ENCODE measurements at regions not wholly inside any gene's neighbourhood (a gene's known extent, or its start where the extent isn't known, plus 50 kb on each side); places are given as distances from the start of the nearest gene placed in this dataset.

- Histone ChIP-seq H3K27me3 (no peaks in the 10 kb centered on the region), H3K36me3 (no peaks in the 10 kb centered on the region), H3K4me1 (no peaks in the 10 kb centered on the region), H3K27ac (no peak overlapping the region), H3K4me3 (no peak overlapping the region), H3K9me3 (no peaks in the 10 kb centered on the region)
- TF ChIP-seq CTCF (IDR thresholded peaks at IDR 0.05): no peak
- intact Hi-C loops (cut with DNase I): no loop called here
- DNase-seq: no peak
- ATAC-seq: no peak
Measured at GRCh38 chr4:147381749-147382148, 99.1 kb upstream of the EDNRA start.

GRCh38 chr4:147388018-147388417 lies 92.9 kb upstream of the EDNRA start:
- no peaks in the 10 kb centered on the region for H3K9me3 ChIP-seq
- no peak for ATAC-seq
- intact Hi-C loops (cut with DNase I): no loop called here
- no peaks in the 10 kb centered on the region for H3K27me3 ChIP-seq
- H3K36me3 ChIP-seq: no peaks in the 10 kb centered on the region
- no peak overlapping the region for H3K4me3 ChIP-seq
- no peak for DNase-seq
- H3K4me1 ChIP-seq: no peaks in the 10 kb centered on the region
- TF ChIP-seq CTCF (IDR thresholded peaks at IDR 0.05): no peak
- H3K27ac ChIP-seq: no peak overlapping the region

- ATAC-seq: no peak
- no peak overlapping the region for H3K27ac ChIP-seq
- H3K4me1 ChIP-seq: no peaks in the 10 kb centered on the region
- no peak for DNase-seq
- H3K4me3 ChIP-seq: no peak overlapping the region
- TF ChIP-seq CTCF (IDR thresholded peaks at IDR 0.05): no peak
- H3K9me3 ChIP-seq: no peaks in the 10 kb centered on the region
- no peaks in the 10 kb centered on the region for H3K27me3 ChIP-seq
- H3K36me3 ChIP-seq: no peaks in the 10 kb centered on the region
- intact Hi-C loops (cut with DNase I): no loop called here
Measured at GRCh38 chr4:147396105-147396504, 84.8 kb upstream of the EDNRA start.

- intact Hi-C loops (cut with DNase I): no loop called here
- Histone ChIP-seq H3K36me3 (no peaks in the 10 kb centered on the region), H3K27ac (no peak overlapping the region), H3K4me3 (no peak overlapping the region), H3K4me1 (no peaks in the 10 kb centered on the region), H3K9me3 (no peaks in the 10 kb centered on the region), H3K27me3 (no peaks in the 10 kb centered on the region)
- no peak for DNase-seq
- ATAC-seq: no peak
- no peak for TF ChIP-seq CTCF (IDR thresholded peaks at IDR 0.05)
Measured at GRCh38 chr4:147398556-147398955, 82.3 kb upstream of the EDNRA start.

- Histone ChIP-seq H3K9me3 (peaks cover 0 to 3% of the 10 kb centered on the region in 2 donors), H3K27me3 (no peaks in the 10 kb centered on the region), H3K36me3 (no peaks in the 10 kb centered on the region), H3K4me1 (no peaks in the 10 kb centered on the region), H3K4me3 (no peak overlapping the region), H3K27ac (no peak overlapping the region)
- peak in 1 of 4 donors; percentile 37 for DNase-seq
- TF ChIP-seq CTCF (IDR thresholded peaks at IDR 0.05): no peak
- intact Hi-C loops (cut with DNase I): no loop called here
- no peak for ATAC-seq
Measured at GRCh38 chr4:147400721-147401120, 80.2 kb upstream of the EDNRA start.

Data from left lung (tissue), 4 donors.